ENCODE measurements at regions not wholly inside any gene's neighbourhood (a gene's known extent, or its start where the extent isn't known, plus 50 kb on each side); places are given as distances from the start of the nearest gene placed in this dataset.

- TF ChIP-seq POLR2A (IDR thresholded peaks at IDR 0.05) (no peak), CTCF (IDR thresholded peaks at IDR 0.05) (no peak)
Measured at GRCh38 chr6:139557547-139557946, 183.1 kb upstream of the CITED2 start.

Data from Peyer's patch (tissue), 4 donors.